ENCODE measurements at regions not wholly inside any gene's neighbourhood (a gene's known extent, or its start where the extent isn't known, plus 50 kb on each side); places are given as distances from the start of the nearest gene placed in this dataset.
"Not testable (repeated sequence)": the region's sequence is repeated elsewhere in the genome, so short reads cannot be mapped to it uniquely, and the experiment has no call there.

- no peak for ATAC-seq
- Histone ChIP-seq H3K4me1 (no peaks in the 10 kb centered on the region), H3K9me3 (no peaks in the 10 kb centered on the region), H3K27me3 (no peaks in the 10 kb centered on the region), H3K4me3 (no peak overlapping the region), H3K36me3 (no peaks in the 10 kb centered on the region), H3K27ac (no peak overlapping the region)
- no peak for TF ChIP-seq CTCF (IDR thresholded peaks at IDR 0.05)
- DNase-seq: no peak
- intact Hi-C loops (cut with DNase I): no loop called here
- 29 to 32% methylated on average over 1 of the region's 1 CpG for WGBS, 2 donors
- FAIRE-seq: no peak
Observed at GRCh38 chr4:103397541-103397940, 199.4 kb upstream of the CENPE start.

GRCh38 chr4:103387508-103388011 is 189.4 kb upstream of the CENPE start:
- H3K9me3 ChIP-seq; H3K27me3 ChIP-seq; intact Hi-C loops (cut with DNase I); H3K4me3 ChIP-seq; DNase-seq; H3K4me1 ChIP-seq; H3K36me3 ChIP-seq; FAIRE-seq; ATAC-seq; H3K27ac ChIP-seq: not testable (repeated sequence)
- WGBS, 2 donors: 44 to 71% methylated on average over 1 of the region's 1 CpG

GRCh38 chr4:103385565-103385964 is 187.4 kb upstream of the CENPE start:
- ATAC-seq; H3K4me1 ChIP-seq; FAIRE-seq; H3K36me3 ChIP-seq; H3K27me3 ChIP-seq; H3K9me3 ChIP-seq; DNase-seq; intact Hi-C loops (cut with DNase I); H3K4me3 ChIP-seq; H3K27ac ChIP-seq: not testable (repeated sequence)
- 32 to 51% methylated on average over 2 of the region's 2 CpGs for WGBS, 2 donors

- no peak for TF ChIP-seq CTCF (IDR thresholded peaks at IDR 0.05)
- DNase-seq: no peak
- FAIRE-seq: no peak
- no peak for ATAC-seq
- Histone ChIP-seq H3K9me3 (no peaks in the 10 kb centered on the region), H3K27me3 (no peaks in the 10 kb centered on the region), H3K4me3 (no peak overlapping the region), H3K27ac (no peak overlapping the region), H3K36me3 (no peaks in the 10 kb centered on the region), H3K4me1 (no peaks in the 10 kb centered on the region)
- 70 to 74% methylated on average over 4 of the region's 4 CpGs for WGBS, 2 donors
- intact Hi-C loops (cut with DNase I): no loop called here
Observed at GRCh38 chr4:103375278-103375677, 177.1 kb upstream of the CENPE start.

GRCh38 chr4:103374758-103375157 is 176.6 kb upstream of the CENPE start:
- 59 to 71% methylated on average over 2 of the region's 2 CpGs for WGBS, 2 donors
- FAIRE-seq (no peak), DNase-seq (no peak), ATAC-seq (no peak)
- no peaks in the 10 kb centered on the region for H3K9me3 ChIP-seq
- H3K4me1 ChIP-seq: no peaks in the 10 kb centered on the region
- TF ChIP-seq CTCF (IDR thresholded peaks at IDR 0.05): no peak
- H3K36me3 ChIP-seq: no peaks in the 10 kb centered on the region
- H3K4me3 ChIP-seq: no peak overlapping the region
- intact Hi-C loops (cut with DNase I): no loop called here
- no peaks in the 10 kb centered on the region for H3K27me3 ChIP-seq
- H3K27ac ChIP-seq: no peak overlapping the region

GRCh38 chr4:103374306-103374705 is 176.2 kb upstream of the CENPE start:
- no peak for TF ChIP-seq CTCF (IDR thresholded peaks at IDR 0.05)
- Histone ChIP-seq H3K36me3 (no peaks in the 10 kb centered on the region), H3K4me1 (no peaks in the 10 kb centered on the region), H3K27me3 (no peaks in the 10 kb centered on the region), H3K4me3 (no peak overlapping the region), H3K27ac (no peak overlapping the region), H3K9me3 (no peaks in the 10 kb centered on the region)
- FAIRE-seq (no peak), ATAC-seq (no peak), DNase-seq (no peak)
- WGBS, 2 donors: 76 to 94% methylated on average over 1 of the region's 1 CpG
- intact Hi-C loops (cut with DNase I): no loop called here
